SK-N-SH (cell line): ENCODE measurements at regions not wholly inside any gene's neighbourhood (a gene's known extent, or its start where the extent isn't known, plus 50 kb on each side); places are given as distances from the start of the nearest gene placed in this dataset.

Source experiments
- CTCF ChIA-PET: fragments of 300-600, 350-600 bp; formaldehyde crosslinking; extraction: SDS; loops from one replicate; lab custom pipeline; 2021; lab: Yijun Ruan, JAX
- POLR2A ChIA-PET: fragments of 350-600 bp; sonication (Branson Sonifier 250); formaldehyde crosslinking; extraction: SDS; loops from one replicate; lab custom pipeline; 2020; ENCODE audit warnings: antibody characterized with exemption, inconsistent platforms; lab: Yijun Ruan, JAX
- DNase-seq: peaks from one replicate; pipeline ENCODE4 v3.0.0; 2012
- H2AFZ ChIP-seq: fragments of 200-600 bp; sonication (generic); 2 replicates; pipeline ENCODE4 v1.8.1; 2016; ENCODE audit warnings: antibody characterized with exemption, mild to moderate bottlenecking, low read depth
- H3F3A ChIP-seq: fragments of 200-600 bp; sonication (generic); replicated peaks from 2 replicates; pipeline ENCODE3; 2016; ENCODE audit warnings: antibody characterized with exemption, mild to moderate bottlenecking; ENCODE audit not compliant: insufficient read depth
- H3K27ac ChIP-seq, 2 experiments: fragments of 200-500 bp in 1 of 2; fragments of 200-600 bp in 1 of 2; sonication (Bioruptor generic) in 1 of 2; sonication (generic), shearing (Covaris generic) in 1 of 2; 2 replicates each; pipeline versions ENCODE4 v1.5.1 to v1.6.1; 2014 to 2016; ENCODE audit warnings: low read depth in 2 of 2, inconsistent platforms in 1 of 2, low read length in 1 of 2, mild to moderate bottlenecking in 1 of 2, mixed read lengths in 1 of 2
- H3K27me3 ChIP-seq: fragments of 200-600 bp; sonication (generic), shearing (Covaris generic); 2 replicates; pipeline ENCODE4 v1.6.1; 2016; ENCODE audit warnings: mixed run types; ENCODE audit not compliant: insufficient read depth
- H3K36me3 ChIP-seq, 2 experiments: fragments of 200-500 bp in 1 of 2; fragments of 200-600 bp in 1 of 2; sonication (Bioruptor generic) in 1 of 2; sonication (generic) in 1 of 2; replicated peaks in 1 of 2; 2 replicates each; pipeline versions ENCODE3 to v1.5.1; 2014 to 2016; ENCODE audit warnings: low read length in 1 of 2, mild to moderate bottlenecking in 1 of 2; ENCODE audit not compliant: insufficient read depth in 2 of 2, control insufficient read depth in 1 of 2
- H3K4me1 ChIP-seq, 2 experiments: fragments of 200-500 bp in 1 of 2; fragments of 200-600 bp in 1 of 2; sonication (Bioruptor generic) in 1 of 2; sonication (generic), shearing (Covaris generic) in 1 of 2; 2 replicates each; pipeline versions ENCODE4 v1.5.1 to v1.6.1; 2014 to 2016; ENCODE audit warnings: low read depth in 1 of 2, low read length in 1 of 2, mixed run types in 1 of 2; ENCODE audit not compliant: insufficient read depth in 2 of 2, control insufficient read depth in 1 of 2
- H3K4me2 ChIP-seq: fragments of 200-600 bp; sonication (generic), shearing (Covaris generic); 2 replicates; pipeline ENCODE4 v1.6.1; 2017; ENCODE audit warnings: mixed run types
- H3K4me3 ChIP-seq, 2 experiments: fragments of 200-500 bp in 1 of 2; fragments of 200-600 bp in 1 of 2; sonication (Bioruptor generic) in 1 of 2; sonication (generic), shearing (Covaris generic) in 1 of 2; 2 replicates each; pipeline versions ENCODE4 v1.5.1 to v1.8.1; 2014 to 2016; ENCODE audit warnings: low read depth in 2 of 2, inconsistent platforms in 1 of 2, low read length in 1 of 2, mild to moderate bottlenecking in 1 of 2, mixed read lengths in 1 of 2, moderate library complexity in 1 of 2
- H3K79me2 ChIP-seq: fragments of 200-600 bp; sonication (generic); 2 replicates; pipeline ENCODE4 v1.8.1; 2017; ENCODE audit warnings: mild to moderate bottlenecking; ENCODE audit not compliant: insufficient read depth
- H3K9ac ChIP-seq: fragments of 200-600 bp; sonication (generic); 2 replicates; pipeline ENCODE4 v1.6.1; 2017; ENCODE audit warnings: mixed run types
- H3K9me2 ChIP-seq: fragments of 200-600 bp; sonication (generic); 2 replicates; pipeline ENCODE4 v1.6.1; 2017; ENCODE audit warnings: mixed run types
- H3K9me3 ChIP-seq: fragments of 200-600 bp; sonication (generic); 2 replicates; pipeline ENCODE4 v1.6.1; 2017; ENCODE audit warnings: mixed run types, mild to moderate bottlenecking, moderate library complexity
- H4K20me1 ChIP-seq: fragments of 200-600 bp; sonication (generic); 2 replicates; pipeline ENCODE4 v1.6.1; 2017; ENCODE audit warnings: mild to moderate bottlenecking, mixed run types; ENCODE audit not compliant: insufficient read depth
- CHD2 ChIP-seq: fragments of 150-350 bp; IDR thresholded peaks from 2 replicates; pipeline ENCODE4 v1.6.1; 2018; ENCODE audit warnings: low read length; ENCODE audit not compliant: partially characterized antibody
- ELF1 ChIP-seq: IDR thresholded peaks from 2 replicates; pipeline ENCODE4 v1.4.0; 2012
- EP300 ChIP-seq, 2 experiments: IDR thresholded peaks; 2 replicates each; pipeline versions ENCODE4 v1.4.0 to v1.6.1; 2012; ENCODE audit warnings: borderline replicate concordance in 1 of 2, low read depth in 1 of 2, low read length in 1 of 2
- EZH2phosphoT487 ChIP-seq: fragments of 200-600 bp; sonication (generic); IDR thresholded peaks from 2 replicates; pipeline ENCODE4 v1.6.1; 2017; ENCODE audit warnings: low read depth, mixed run types, mild to moderate bottlenecking, antibody characterized with exemption, moderate library complexity, borderline replicate concordance
- FOXM1 ChIP-seq: IDR thresholded peaks from 2 replicates; pipeline ENCODE4 v1.4.0; 2012; ENCODE audit warnings: low read depth, mild to moderate bottlenecking
- GABPA ChIP-seq: IDR thresholded peaks from 2 replicates; pipeline ENCODE4 v1.4.0; 2012; ENCODE audit warnings: low read depth, mild to moderate bottlenecking
- GATA2 ChIP-seq: sonication (generic); formaldehyde crosslinking; IDR thresholded peaks from 2 replicates; pipeline ENCODE4 v1.5.0; 2020; ENCODE audit warnings: mild to moderate bottlenecking, missing genetic modification reagents
- MEF2A ChIP-seq: IDR thresholded peaks from 2 replicates; pipeline ENCODE4 v1.4.0; 2012; ENCODE audit warnings: low read depth, borderline replicate concordance
- NRF1 ChIP-seq: IDR thresholded peaks from 2 replicates; pipeline ENCODE4 v1.6.1; 2012; ENCODE audit warnings: low read depth, mild to moderate bottlenecking, low read length
- POLR2AphosphoS5 ChIP-seq: IDR thresholded peaks from 2 replicates; pipeline ENCODE4 v1.6.1; 2012; ENCODE audit warnings: low read depth, low read length
- RAD21 ChIP-seq: IDR thresholded peaks from 2 replicates; pipeline ENCODE4 v1.6.1; 2012; ENCODE audit warnings: mild to moderate bottlenecking, low read length
- RCOR1 ChIP-seq: fragments of 150-350 bp; IDR thresholded peaks from 2 replicates; pipeline ENCODE4 v1.6.1; 2017; ENCODE audit warnings: antibody characterized with exemption, low read length
- SIN3A ChIP-seq: IDR thresholded peaks from 2 replicates; pipeline ENCODE4 v1.6.1; 2012; ENCODE audit warnings: low read depth, mild to moderate bottlenecking, low read length, moderate library complexity, borderline replicate concordance
- TAF1 ChIP-seq: IDR thresholded peaks from 2 replicates; pipeline ENCODE4 v1.6.1; 2012; ENCODE audit warnings: low read depth, mild to moderate bottlenecking, low read length, moderate library complexity, borderline replicate concordance
- YY1 ChIP-seq: IDR thresholded peaks from 2 replicates; pipeline ENCODE4 v1.4.0; 2012; ENCODE audit warnings: low read depth, mild to moderate bottlenecking
- WGBS: methylation state at CpG from one replicate; pipeline ENCODE4 v1.1.6; 2017; ENCODE audit warnings: low lambda C conversion rate; 5-methylcytosine and 5-hydroxymethylcytosine counted together
- TF ChIP-seq, protein P1 (sequence below): IDR thresholded peaks from 2 replicates; pipeline ENCODE4 v1.4.0; 2012; ENCODE audit warnings: low read depth
- TF ChIP-seq, protein P2 (sequence below): IDR thresholded peaks from 2 replicates; pipeline ENCODE4 v1.4.0; 2012; ENCODE audit warnings: low read depth, borderline replicate concordance
- TF ChIP-seq, protein P3 (sequence below): fragments of 150-350 bp; IDR thresholded peaks from 2 replicates; pipeline ENCODE4 v1.6.1; 2017; ENCODE audit warnings: antibody characterized with exemption, low read length, low read depth, borderline replicate concordance

DNA sequence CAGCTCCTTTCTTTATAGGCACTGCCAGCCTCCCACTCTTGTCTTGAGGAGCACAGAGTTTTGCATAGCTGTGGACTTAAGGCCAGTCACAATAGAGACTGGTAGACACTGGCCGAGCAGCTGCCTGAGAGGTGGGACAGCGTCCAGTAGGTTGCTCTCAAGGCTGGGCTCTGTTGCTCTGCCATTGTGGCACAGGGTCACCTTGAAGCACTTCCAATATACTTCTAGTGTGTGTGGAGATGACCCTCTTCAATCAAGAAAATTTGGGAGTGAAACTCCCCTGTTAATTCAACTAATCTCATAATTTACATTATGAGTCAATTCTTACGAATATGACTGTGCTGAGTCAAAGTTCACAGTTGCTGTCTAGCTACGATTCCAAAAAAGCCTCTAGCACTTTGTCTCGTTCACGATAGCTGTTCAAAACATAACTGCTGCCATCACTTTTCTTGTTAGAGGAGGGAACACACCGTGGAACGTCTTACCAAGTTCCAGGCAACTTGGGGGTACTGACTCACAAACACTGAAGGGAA lies 636.2 kb downstream of the EPHA4 start:
- Histone ChIP-seq H3K4me2 (no peak overlapping the region), H3K4me3 (no peak overlapping the region), H3K9me3 (no peaks in the 10 kb centered on the region), H3F3A (no peaks in the 10 kb centered on the region), H3K4me1 (no peaks in the 10 kb centered on the region), H3K79me2 (no peaks in the 10 kb centered on the region), H2AFZ (no peak overlapping the region), H3K27ac (no peak overlapping the region), H3K36me3 (no peaks in the 10 kb centered on the region), H3K27me3 (no peaks in the 10 kb centered on the region), H3K9me2 (no peaks in the 10 kb centered on the region), H4K20me1 (no peaks in the 10 kb centered on the region), H3K9ac (no peak overlapping the region)
- DNase-seq: no peak
- CTCF ChIA-PET: interaction anchor here (0.7 kb wide), 1 partner anchor 44 kb away, joined by 3 read pairs; no protein-coding TSS in a partner anchor
- WGBS: 3% methylated on average over 8 of the region's 8 CpGs
- POLR2A ChIA-PET: no interaction called here
- no peak for TF ChIP-seq GABPA
- TF ChIP-seq, protein P1, sequence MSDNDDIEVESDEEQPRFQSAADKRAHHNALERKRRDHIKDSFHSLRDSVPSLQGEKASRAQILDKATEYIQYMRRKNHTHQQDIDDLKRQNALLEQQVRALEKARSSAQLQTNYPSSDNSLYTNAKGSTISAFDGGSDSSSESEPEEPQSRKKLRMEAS: no peak
- TF ChIP-seq FOXM1: no peak
- no peak for TF ChIP-seq GATA2
- TF ChIP-seq, protein P2, sequence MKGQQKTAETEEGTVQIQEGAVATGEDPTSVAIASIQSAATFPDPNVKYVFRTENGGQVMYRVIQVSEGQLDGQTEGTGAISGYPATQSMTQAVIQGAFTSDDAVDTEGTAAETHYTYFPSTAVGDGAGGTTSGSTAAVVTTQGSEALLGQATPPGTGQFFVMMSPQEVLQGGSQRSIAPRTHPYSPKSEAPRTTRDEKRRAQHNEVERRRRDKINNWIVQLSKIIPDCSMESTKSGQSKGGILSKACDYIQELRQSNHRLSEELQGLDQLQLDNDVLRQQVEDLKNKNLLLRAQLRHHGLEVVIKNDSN: no peak
- TF ChIP-seq TAF1: no peak
- TF ChIP-seq EP300 (IDR thresholded peaks at IDR 0.05; ENCODE audit: borderline replicate concordance in 1 of 2, low read depth in 1 of 2, low read length in 1 of 2): no peak
- no peak for TF ChIP-seq SIN3A
- TF ChIP-seq POLR2AphosphoS5: no peak
- TF ChIP-seq RAD21: no peak
- TF ChIP-seq, all 33 proteins: peak for 0

DNA sequence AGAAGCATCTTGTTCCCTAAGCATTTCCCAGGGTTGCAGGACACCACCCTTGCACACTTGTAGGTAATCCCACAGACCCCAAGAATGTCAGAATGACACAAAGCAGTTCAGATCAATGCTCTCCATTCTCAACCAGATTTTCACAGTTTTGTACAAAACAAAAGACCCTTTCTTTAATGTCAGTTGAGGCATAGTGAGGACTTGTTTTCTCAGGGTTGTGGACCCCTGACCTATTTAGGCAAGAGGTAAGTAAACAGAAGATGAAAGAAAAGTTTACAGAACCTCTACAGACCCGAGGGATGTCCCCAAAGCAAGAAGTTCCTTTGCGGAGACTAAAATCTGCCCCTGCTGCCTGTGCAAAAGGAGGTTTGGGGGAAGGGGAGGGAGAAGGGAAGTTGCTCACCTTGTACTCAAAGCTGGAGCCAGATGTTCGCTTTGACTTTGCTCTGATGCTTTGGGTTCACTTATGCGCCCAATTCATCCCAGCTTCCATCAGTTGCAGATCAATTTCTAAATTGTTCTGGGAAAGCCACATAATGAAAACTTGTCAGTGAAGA lies 635.4 kb downstream of the EPHA4 start:
- H3K9ac ChIP-seq: no peak overlapping the region
- no peaks in the 10 kb centered on the region for H3K9me2 ChIP-seq
- H3F3A ChIP-seq: no peaks in the 10 kb centered on the region
- no peaks in the 10 kb centered on the region for H3K27me3 ChIP-seq
- H3K36me3 ChIP-seq: no peaks in the 10 kb centered on the region
- H4K20me1 ChIP-seq: no peaks in the 10 kb centered on the region
- no peaks in the 10 kb centered on the region for H3K9me3 ChIP-seq
- ChIA-PET POLR2A (no interaction called here), CTCF (no interaction called here)
- no peak for DNase-seq
- H3K79me2 ChIP-seq: no peaks in the 10 kb centered on the region
- TF ChIP-seq FOXM1: no peak
- 29% methylated on average over 4 of the region's 4 CpGs for WGBS
- H3K4me1 ChIP-seq: no peaks in the 10 kb centered on the region
- H2AFZ ChIP-seq: no peak overlapping the region
- H3K4me3 ChIP-seq: no peak overlapping the region
- no peak overlapping the region for H3K4me2 ChIP-seq
- H3K27ac ChIP-seq: no peak overlapping the region

DNA sequence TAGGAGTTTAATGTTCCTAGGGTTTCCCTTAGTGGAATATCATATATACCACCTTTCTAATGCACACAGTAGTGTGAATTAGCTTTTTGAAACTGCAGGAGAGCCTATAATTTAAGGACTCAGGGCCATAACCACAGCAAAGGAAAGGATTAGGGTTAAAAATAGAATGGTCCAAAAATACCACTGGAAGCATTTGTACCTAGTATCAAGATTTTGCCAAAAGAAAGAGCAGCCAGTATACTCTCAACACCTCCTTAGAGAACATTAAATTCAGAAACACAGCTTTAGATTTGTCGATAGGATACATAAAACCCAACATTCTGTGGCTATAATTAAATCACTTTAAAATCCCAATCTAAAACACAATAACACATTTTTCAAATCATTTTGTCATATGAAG lies 634.9 kb downstream of the EPHA4 start:
- no peak overlapping the region for H3K4me3 ChIP-seq
- no peaks in the 10 kb centered on the region for H4K20me1 ChIP-seq
- no peaks in the 10 kb centered on the region for H3K79me2 ChIP-seq
- no peaks in the 10 kb centered on the region for H3K9me2 ChIP-seq
- WGBS: 6% methylated on average over 1 of the region's 1 CpG
- no peaks in the 10 kb centered on the region for H3K36me3 ChIP-seq
- H3K4me2 ChIP-seq: no peak overlapping the region
- no peaks in the 10 kb centered on the region for H3K9me3 ChIP-seq
- POLR2A ChIA-PET: no interaction called here
- H3F3A ChIP-seq: no peaks in the 10 kb centered on the region
- CTCF ChIA-PET: no interaction called here
- DNase-seq: no peak
- no peak overlapping the region for H2AFZ ChIP-seq
- H3K9ac ChIP-seq: no peak overlapping the region
- no peaks in the 10 kb centered on the region for H3K27me3 ChIP-seq
- H3K4me1 ChIP-seq: no peaks in the 10 kb centered on the region
- no peak overlapping the region for H3K27ac ChIP-seq
- TF ChIP-seq NRF1: no peak
- TF ChIP-seq FOXM1: no peak
- no peak for TF ChIP-seq ELF1
- no peak for TF ChIP-seq YY1
- no peak for TF ChIP-seq TAF1
- TF ChIP-seq RCOR1: no peak
- no peak for TF ChIP-seq MEF2A
- TF ChIP-seq, protein P3, sequence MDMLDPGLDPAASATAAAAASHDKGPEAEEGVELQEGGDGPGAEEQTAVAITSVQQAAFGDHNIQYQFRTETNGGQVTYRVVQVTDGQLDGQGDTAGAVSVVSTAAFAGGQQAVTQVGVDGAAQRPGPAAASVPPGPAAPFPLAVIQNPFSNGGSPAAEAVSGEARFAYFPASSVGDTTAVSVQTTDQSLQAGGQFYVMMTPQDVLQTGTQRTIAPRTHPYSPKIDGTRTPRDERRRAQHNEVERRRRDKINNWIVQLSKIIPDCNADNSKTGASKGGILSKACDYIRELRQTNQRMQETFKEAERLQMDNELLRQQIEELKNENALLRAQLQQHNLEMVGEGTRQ: no peak
- no peak for TF ChIP-seq CHD2
- TF ChIP-seq, protein P1: no peak
- TF ChIP-seq EZH2phosphoT487: no peak
